ENCODE measurements at regions not wholly inside any gene's neighbourhood (a gene's known extent, or its start where the extent isn't known, plus 50 kb on each side); places are given as distances from the start of the nearest gene placed in this dataset.
A peak's percentile ranks its signal among the peaks of the same experiment; 100 is the strongest.

DNA sequence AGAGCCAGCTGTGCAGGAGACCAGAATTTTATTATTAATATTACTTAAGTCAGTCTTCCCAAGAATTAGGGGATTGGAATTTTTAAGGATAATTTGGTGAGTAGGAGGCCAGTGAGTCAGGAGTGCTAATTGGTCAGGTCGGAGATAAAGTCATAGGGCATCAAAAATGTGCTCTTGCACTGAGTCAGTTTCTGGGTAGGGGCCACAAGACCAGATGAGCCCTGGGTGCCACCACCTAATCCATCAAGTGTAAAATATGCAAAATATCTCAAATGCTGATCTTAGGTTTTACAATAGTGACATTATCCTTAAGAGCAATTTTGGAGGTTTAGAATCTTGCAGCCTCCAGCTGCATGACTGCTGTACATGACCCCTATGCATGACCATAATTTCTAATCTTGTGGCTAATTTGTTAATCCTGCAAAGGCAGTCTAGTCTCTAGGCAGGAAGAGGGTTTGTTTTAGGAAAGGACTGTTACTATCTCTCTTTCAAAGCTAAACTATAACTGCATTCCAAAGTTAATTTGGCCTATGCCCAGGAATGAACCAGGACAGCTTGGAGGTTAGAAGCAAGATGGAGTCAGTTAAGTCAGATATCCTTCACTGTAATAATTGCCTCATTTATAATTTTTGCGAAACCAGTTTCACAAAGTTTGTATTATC, 215.9 kb downstream of the RNF152 start:
- Histone ChIP-seq H3K9me3 (ENCODE audit: control insufficient read depth, low read length) (peaks cover 3% of the 10 kb centered on the region), H3K36me3 (ENCODE audit: control insufficient read depth in 1 of 2, insufficient read depth in 2 of 2, low read length in 1 of 2) (no peaks in the 10 kb centered on the region), H3K4me1 (ENCODE audit: control insufficient read depth in 1 of 2, insufficient read depth in 2 of 2, low read length in 2 of 2) (no peaks in the 10 kb centered on the region), H3K4me3 (ENCODE audit: low read length in 2 of 2) (no peak overlapping the region), H3K27me3 (ENCODE audit: control insufficient read depth in 1 of 2, insufficient read depth in 2 of 2, low read length in 1 of 2) (no peaks in the 10 kb centered on the region), H3K27ac (ENCODE audit: low read depth in 1 of 2, low read length in 2 of 2) (no peak overlapping the region)
- 74 to 82% methylated on average over 2 of the region's 2 CpGs for WGBS, 2 donors
- DNase-seq, result no peak
- intact Hi-C loops (cut with DNase I), result no loop called here
- ATAC-seq (ENCODE audit: low FRiP score), result no peak

DNA sequence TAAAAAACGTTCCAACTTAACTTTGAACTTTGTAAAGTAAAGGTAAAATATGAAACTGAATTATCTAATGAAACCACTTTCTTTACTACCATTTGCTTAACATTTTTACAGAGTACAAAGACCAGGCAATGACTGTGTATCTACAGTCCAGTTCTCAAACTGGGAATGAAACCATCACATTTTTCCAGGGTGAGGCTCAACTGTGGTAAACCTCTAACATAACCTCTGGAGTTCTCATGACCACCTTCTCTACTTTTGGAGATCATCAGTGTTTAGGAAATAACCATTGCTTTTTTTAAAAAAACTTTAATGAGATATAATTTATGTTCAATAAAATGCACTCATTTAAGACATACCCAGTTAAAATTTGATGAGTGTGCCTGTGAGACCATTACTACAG, 223.5 kb downstream of the RNF152 start:
- ATAC-seq (ENCODE audit: low FRiP score) (no peak), DNase-seq (no peak)
- intact Hi-C loops (cut with DNase I), result no loop called here
- WGBS, 2 donors, result 82 to 87% methylated on average over 1 of the region's 1 CpG
- no peak overlapping the region for H3K27ac ChIP-seq (ENCODE audit: low read depth in 1 of 2, low read length in 2 of 2)
- H3K9me3 ChIP-seq (ENCODE audit: control insufficient read depth, low read length), result no peaks in the 10 kb centered on the region
- H3K27me3 ChIP-seq (ENCODE audit: control insufficient read depth in 1 of 2, insufficient read depth in 2 of 2, low read length in 1 of 2), result no peaks in the 10 kb centered on the region
- H3K36me3 ChIP-seq (ENCODE audit: control insufficient read depth in 1 of 2, insufficient read depth in 2 of 2, low read length in 1 of 2), result no peaks in the 10 kb centered on the region
- H3K4me1 ChIP-seq (ENCODE audit: control insufficient read depth in 1 of 2, insufficient read depth in 2 of 2, low read length in 2 of 2), result peaks cover 0 to 2% of the 10 kb centered on the region in 2 donors
- H3K4me3 ChIP-seq (ENCODE audit: low read length in 2 of 2), result no peak overlapping the region

DNA sequence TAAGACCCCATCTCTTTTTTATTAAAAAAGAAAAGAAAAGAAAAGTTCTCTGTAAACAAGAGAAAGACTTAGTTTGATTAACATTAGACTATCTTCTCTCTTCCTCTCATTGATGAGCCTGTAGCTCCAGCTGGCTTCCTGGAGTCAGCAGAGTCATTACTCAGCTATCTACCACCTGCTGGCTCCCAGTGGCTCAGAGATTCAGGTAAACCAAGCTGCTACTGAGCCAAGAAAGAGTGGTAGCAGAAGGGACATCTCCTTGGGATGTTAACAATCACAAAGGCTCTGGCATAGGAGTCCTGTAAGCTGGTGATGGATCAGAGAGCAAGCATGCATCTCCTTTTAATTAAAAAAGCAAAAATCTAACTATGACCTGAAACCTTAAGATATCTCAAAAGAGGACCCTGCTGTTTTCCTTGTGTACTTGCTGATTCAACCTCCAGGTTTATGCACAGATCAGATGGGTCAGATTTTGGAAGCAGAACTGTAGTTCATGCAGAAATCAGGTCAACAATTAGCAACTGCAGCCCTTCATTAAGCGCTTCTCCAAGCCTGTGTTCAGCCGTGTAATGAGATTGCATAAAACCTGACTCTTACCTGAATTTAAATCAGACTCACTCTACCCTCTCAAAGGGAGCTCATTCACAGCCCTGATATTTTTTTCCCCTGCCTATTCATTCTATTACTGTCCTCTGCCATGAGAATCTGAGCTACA, 225.8 kb downstream of the RNF152 start:
- DNase-seq (no peak), ATAC-seq (ENCODE audit: low FRiP score) (no peak)
- Histone ChIP-seq H3K27me3 (ENCODE audit: control insufficient read depth in 1 of 2, insufficient read depth in 2 of 2, low read length in 1 of 2) (no peaks in the 10 kb centered on the region), H3K27ac (ENCODE audit: low read depth in 1 of 2, low read length in 2 of 2) (no peak overlapping the region), H3K4me1 (ENCODE audit: control insufficient read depth in 1 of 2, insufficient read depth in 2 of 2, low read length in 2 of 2) (peaks cover 0 to 2% of the 10 kb centered on the region in 2 donors), H3K36me3 (ENCODE audit: control insufficient read depth in 1 of 2, insufficient read depth in 2 of 2, low read length in 1 of 2) (no peaks in the 10 kb centered on the region), H3K4me3 (ENCODE audit: low read length in 2 of 2) (no peak overlapping the region), H3K9me3 (ENCODE audit: control insufficient read depth, low read length) (no peaks in the 10 kb centered on the region)
- intact Hi-C loops (cut with DNase I), result no loop called here
- 95 to 98% methylated on average over 2 of the region's 2 CpGs for WGBS, 2 donors

DNA sequence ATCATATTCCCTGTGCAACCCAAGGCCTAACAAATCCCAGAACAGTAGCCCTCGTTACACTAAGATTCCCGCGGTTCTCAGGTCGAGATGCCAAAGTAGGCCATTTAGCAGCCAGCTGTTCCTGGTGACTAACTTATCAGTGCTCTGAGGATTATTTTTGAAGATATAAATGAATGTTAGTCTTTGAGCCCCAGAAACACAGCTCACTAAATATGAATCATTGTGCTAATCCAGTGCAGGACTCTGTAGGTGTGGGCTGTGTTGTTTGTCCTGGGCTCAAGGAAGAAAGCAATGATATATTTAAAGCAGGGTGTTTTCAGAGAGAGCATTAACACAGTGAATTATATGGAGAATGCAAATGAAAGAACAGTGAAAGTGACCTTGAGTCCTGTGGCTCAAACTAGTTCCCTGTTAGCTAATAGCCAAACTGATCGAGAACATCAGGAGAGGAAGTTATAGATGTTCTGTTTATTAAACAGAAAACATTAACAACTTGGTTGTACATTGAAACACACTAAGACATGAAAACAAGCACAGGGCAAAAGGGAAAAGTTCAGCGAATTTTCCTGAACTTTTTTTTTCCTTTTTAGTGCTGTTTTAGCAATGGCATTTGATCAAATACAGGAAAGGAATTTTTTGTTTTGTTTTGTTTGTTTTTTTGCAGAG, 228.3 kb downstream of the RNF152 start:
- Histone ChIP-seq H3K4me1 (ENCODE audit: control insufficient read depth in 1 of 2, insufficient read depth in 2 of 2, low read length in 2 of 2) (no peaks in the 10 kb centered on the region), H3K9me3 (ENCODE audit: control insufficient read depth, low read length) (no peaks in the 10 kb centered on the region), H3K27me3 (ENCODE audit: control insufficient read depth in 1 of 2, insufficient read depth in 2 of 2, low read length in 1 of 2) (no peaks in the 10 kb centered on the region), H3K27ac (ENCODE audit: low read depth in 1 of 2, low read length in 2 of 2) (peak overlapping the region in 1 of 2 donors; percentile 1), H3K36me3 (ENCODE audit: control insufficient read depth in 1 of 2, insufficient read depth in 2 of 2, low read length in 1 of 2) (no peaks in the 10 kb centered on the region), H3K4me3 (ENCODE audit: low read length in 2 of 2) (no peak overlapping the region)
- DNase-seq, result no peak
- intact Hi-C loops (cut with DNase I), result no loop called here
- ATAC-seq (ENCODE audit: low FRiP score), result no peak
- 53 to 54% methylated on average over 6 of the region's 6 CpGs for whole genome bisulfite sequencing, 2 donors

DNA sequence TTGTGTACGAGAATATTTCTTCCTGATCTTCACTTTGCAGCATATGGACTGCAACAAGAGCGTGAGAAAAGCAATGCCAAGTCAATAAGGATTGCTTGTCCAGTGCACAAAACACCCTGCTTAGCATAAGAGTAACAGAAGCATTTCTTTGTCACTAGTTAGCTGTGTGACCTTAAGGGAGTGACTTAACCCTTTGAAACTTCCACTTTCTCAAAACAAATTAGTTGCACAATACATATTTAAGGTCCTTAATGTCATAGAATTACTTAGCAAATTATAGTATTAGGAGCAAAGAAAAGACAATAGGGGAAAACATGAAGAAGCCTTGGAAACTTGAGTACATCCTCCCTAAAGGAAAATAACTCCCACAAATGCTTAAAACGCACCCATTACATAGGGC, 230.1 kb downstream of the RNF152 start:
- DNase-seq (no peak), ATAC-seq (ENCODE audit: low FRiP score) (no peak)
- intact Hi-C loops (cut with DNase I), result no loop called here
- Histone ChIP-seq H3K27ac (ENCODE audit: low read depth in 1 of 2, low read length in 2 of 2) (no peak overlapping the region), H3K4me1 (ENCODE audit: control insufficient read depth in 1 of 2, insufficient read depth in 2 of 2, low read length in 2 of 2) (no peaks in the 10 kb centered on the region), H3K36me3 (ENCODE audit: control insufficient read depth in 1 of 2, insufficient read depth in 2 of 2, low read length in 1 of 2) (no peaks in the 10 kb centered on the region), H3K27me3 (ENCODE audit: control insufficient read depth in 1 of 2, insufficient read depth in 2 of 2, low read length in 1 of 2) (no peaks in the 10 kb centered on the region), H3K4me3 (ENCODE audit: low read length in 2 of 2) (no peak overlapping the region), H3K9me3 (ENCODE audit: control insufficient read depth, low read length) (no peaks in the 10 kb centered on the region)
- WGBS, 2 donors, result 93 to 95% methylated on average over 3 of the region's 3 CpGs

DNA sequence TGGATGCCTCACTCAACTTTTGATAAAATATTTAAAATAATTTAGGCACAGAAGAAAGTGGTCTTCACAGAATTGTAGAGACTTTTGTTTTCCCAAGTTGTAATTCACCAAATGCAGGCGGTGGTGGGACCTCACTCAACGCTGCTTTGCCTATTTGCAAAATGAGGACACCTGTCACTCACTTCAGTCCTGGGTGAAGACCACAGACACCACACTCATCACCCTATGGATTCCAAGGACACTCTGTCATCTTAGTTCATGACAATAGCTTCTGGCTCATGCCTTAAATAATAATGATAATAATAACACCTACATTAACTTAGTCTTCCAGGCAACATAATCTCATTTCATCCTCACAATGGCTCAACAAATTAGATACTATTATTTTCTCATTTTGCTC, 234.4 kb downstream of the RNF152 start:
- no peaks in the 10 kb centered on the region for H3K4me1 ChIP-seq (ENCODE audit: control insufficient read depth in 1 of 2, insufficient read depth in 2 of 2, low read length in 2 of 2)
- H3K9me3 ChIP-seq (ENCODE audit: control insufficient read depth, low read length), result no peaks in the 10 kb centered on the region
- H3K27ac ChIP-seq (ENCODE audit: low read depth in 1 of 2, low read length in 2 of 2), result no peak overlapping the region
- no peak for DNase-seq
- no peaks in the 10 kb centered on the region for H3K36me3 ChIP-seq (ENCODE audit: control insufficient read depth in 1 of 2, insufficient read depth in 2 of 2, low read length in 1 of 2)
- no peak overlapping the region for H3K4me3 ChIP-seq (ENCODE audit: low read length in 2 of 2)
- no peaks in the 10 kb centered on the region for H3K27me3 ChIP-seq (ENCODE audit: control insufficient read depth in 1 of 2, insufficient read depth in 2 of 2, low read length in 1 of 2)
- WGBS, 2 donors, result 91 to 97% methylated on average over 2 of the region's 2 CpGs
- intact Hi-C loops (cut with DNase I), result no loop called here
- no peak for ATAC-seq (ENCODE audit: low FRiP score)

DNA sequence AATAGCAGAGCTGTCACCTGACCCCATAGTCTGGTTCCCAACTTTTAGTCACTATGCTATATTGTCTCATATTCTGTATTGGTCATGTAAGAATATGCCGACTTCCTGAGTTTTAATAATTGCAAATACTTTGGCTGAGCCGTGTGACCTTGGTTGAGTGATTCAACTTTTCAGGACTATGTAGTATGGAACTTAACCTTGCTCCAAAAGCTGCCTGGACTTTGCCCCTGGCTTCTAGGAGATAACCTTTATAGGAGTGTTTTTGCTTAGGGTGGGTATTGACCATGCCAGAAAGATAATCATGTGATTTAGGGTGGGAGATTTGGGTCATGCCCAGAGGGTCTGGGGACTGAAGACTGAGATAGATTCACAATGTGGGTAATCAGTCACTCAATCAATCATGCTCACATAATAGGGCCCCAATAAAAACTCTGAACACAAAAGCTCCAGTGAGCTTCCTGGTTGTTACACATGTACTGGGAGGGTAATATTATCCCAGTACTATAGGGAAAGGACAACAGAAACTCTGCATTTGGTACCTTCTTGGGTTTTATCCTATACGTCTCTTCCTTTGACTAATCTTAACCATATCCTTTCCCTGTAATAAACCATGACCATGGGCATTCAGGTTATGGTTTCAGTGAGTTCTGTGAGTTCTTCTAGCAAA, 235.6 kb downstream of the RNF152 start:
- no peak for DNase-seq
- Histone ChIP-seq H3K27me3 (ENCODE audit: control insufficient read depth in 1 of 2, insufficient read depth in 2 of 2, low read length in 1 of 2) (no peaks in the 10 kb centered on the region), H3K4me3 (ENCODE audit: low read length in 2 of 2) (no peak overlapping the region), H3K36me3 (ENCODE audit: control insufficient read depth in 1 of 2, insufficient read depth in 2 of 2, low read length in 1 of 2) (no peaks in the 10 kb centered on the region), H3K27ac (ENCODE audit: low read depth in 1 of 2, low read length in 2 of 2) (no peak overlapping the region), H3K9me3 (ENCODE audit: control insufficient read depth, low read length) (no peaks in the 10 kb centered on the region), H3K4me1 (ENCODE audit: control insufficient read depth in 1 of 2, insufficient read depth in 2 of 2, low read length in 2 of 2) (no peaks in the 10 kb centered on the region)
- 97 to 99% methylated on average over 3 of the region's 3 CpGs for WGBS, 2 donors
- ATAC-seq (ENCODE audit: low FRiP score), result no peak
- intact Hi-C loops (cut with DNase I), result no loop called here

DNA sequence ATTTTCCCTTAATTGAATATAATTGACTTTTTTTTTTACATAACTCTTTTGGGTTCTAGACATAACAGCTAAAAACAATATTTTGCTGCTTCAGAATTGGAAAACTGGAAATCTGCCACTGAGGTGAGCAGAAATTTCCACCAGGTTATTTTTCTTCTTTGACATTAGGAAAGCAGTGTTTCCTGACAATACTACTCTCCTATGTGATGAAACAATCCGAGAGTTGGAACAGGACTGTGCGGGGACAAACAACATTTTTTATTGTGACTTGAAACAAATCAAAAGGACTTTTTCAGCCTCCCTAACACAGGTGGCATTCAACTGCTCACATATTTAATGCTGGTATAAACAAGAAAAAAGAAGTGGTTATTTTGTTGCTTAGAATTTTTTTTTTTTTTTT, 237.2 kb downstream of the RNF152 start:
- Histone ChIP-seq H3K36me3 (ENCODE audit: control insufficient read depth in 1 of 2, insufficient read depth in 2 of 2, low read length in 1 of 2) (no peaks in the 10 kb centered on the region), H3K9me3 (ENCODE audit: control insufficient read depth, low read length) (no peaks in the 10 kb centered on the region), H3K4me3 (ENCODE audit: low read length in 2 of 2) (no peak overlapping the region), H3K27me3 (ENCODE audit: control insufficient read depth in 1 of 2, insufficient read depth in 2 of 2, low read length in 1 of 2) (no peaks in the 10 kb centered on the region), H3K27ac (ENCODE audit: low read depth in 1 of 2, low read length in 2 of 2) (no peak overlapping the region), H3K4me1 (ENCODE audit: control insufficient read depth in 1 of 2, insufficient read depth in 2 of 2, low read length in 2 of 2) (no peaks in the 10 kb centered on the region)
- DNase-seq (no peak), ATAC-seq (ENCODE audit: low FRiP score) (no peak)
- WGBS, 2 donors, result 51 to 60% methylated on average over 2 of the region's 2 CpGs
- intact Hi-C loops (cut with DNase I), result no loop called here
